Uterus (tissue), 3 donors: ENCODE measurements at regions not wholly inside any gene's neighbourhood (a gene's known extent, or its start where the extent isn't known, plus 50 kb on each side); places are given as distances from the start of the nearest gene placed in this dataset.

Experiments
- DNase-seq, 2 donors: peaks; one replicate each; pipeline ENCODE4 v3.0.0-alpha.2; 2019 to 2020
- H3K27ac ChIP-seq, 2 donors: fragments of 200-600 bp; sonication (generic); 1 replicate in 1 of 2; 2 replicates in 1 of 2; pipeline ENCODE4 v1.5.1; 2016 to 2018
- H3K27me3 ChIP-seq, 2 donors: fragments of 200-600 bp; sonication (generic); one replicate each; pipeline ENCODE4 v1.5.1; 2018 to 2019; ENCODE audit warnings: control low read depth in 1 of 2
- H3K36me3 ChIP-seq, 2 donors: fragments of 200-600 bp; sonication (generic); one replicate each; pipeline ENCODE4 v1.5.1; 2019; ENCODE audit warnings: control low read depth in 1 of 2
- H3K4me1 ChIP-seq, 2 donors: fragments of 200-600 bp; sonication (generic); one replicate each; pipeline ENCODE4 v1.5.1; 2018 to 2019; ENCODE audit warnings: control low read depth in 1 of 2
- H3K4me3 ChIP-seq, 2 donors: fragments of 200-600 bp; sonication (generic); 1 replicate in 1 of 2; 2 replicates in 1 of 2; pipeline ENCODE4 v1.5.1; 2018 to 2019; ENCODE audit warnings: mild to moderate bottlenecking in 1 of 2
- H3K9me3 ChIP-seq, 2 donors: fragments of 200-600 bp; sonication (generic); one replicate each; pipeline ENCODE4 v1.5.1; 2019; ENCODE audit warnings: control low read depth in 1 of 2
- CTCF ChIP-seq, 4 experiments: fragments of 200-600 bp in 2 of 4; fragments of 450-650 bp in 2 of 4; sonication (generic) in 2 of 4; IDR thresholded peaks; one replicate each; pipeline ENCODE4 v1.5.1; 2016 to 2019; ENCODE audit warnings: antibody characterized with exemption in 4 of 4, mild to moderate bottlenecking in 2 of 4, moderate library complexity in 1 of 4
- POLR2A ChIP-seq, 2 donors: fragments of 450-650 bp; IDR thresholded peaks; one replicate each; pipeline ENCODE4 v1.6.1; 2016; ENCODE audit warnings: antibody characterized with exemption in 2 of 2, mild to moderate bottlenecking in 1 of 2, moderate library complexity in 1 of 2
- intact Hi-C: fragments of 100-400 bp; cut with DNase I; formaldehyde crosslinking; loops from one replicate; pipeline ENCODE4 v1.15.1; 2023; ENCODE audit warnings: low total_unique reads
- donor health status: DM: yes; HTN: yes; CAD: no.

- no peaks in the 10 kb centered on the region for H3K36me3 ChIP-seq
- no peaks in the 10 kb centered on the region for H3K27me3 ChIP-seq
- DNase-seq = no peak
- no peak for TF ChIP-seq CTCF (IDR thresholded peaks at IDR 0.05)
- TF ChIP-seq POLR2A (IDR thresholded peaks at IDR 0.05) = no peak
- no peak overlapping the region for H3K4me3 ChIP-seq
- H3K9me3 ChIP-seq = no peaks in the 10 kb centered on the region
- no peaks in the 10 kb centered on the region for H3K4me1 ChIP-seq
- intact Hi-C loops = no loop called here
- H3K27ac ChIP-seq = no peak overlapping the region
Measured at GRCh38 chr14:84152452-84152851, 1377.5 kb upstream of the FLRT2 start.

- no peak for DNase-seq
- Histone ChIP-seq H3K36me3 (no peaks in the 10 kb centered on the region), H3K27ac (no peak overlapping the region), H3K4me3 (no peak overlapping the region), H3K9me3 (no peaks in the 10 kb centered on the region), H3K27me3 (no peaks in the 10 kb centered on the region), H3K4me1 (no peaks in the 10 kb centered on the region)
- intact Hi-C loops = no loop called here
- TF ChIP-seq POLR2A (IDR thresholded peaks at IDR 0.05) (no peak), CTCF (IDR thresholded peaks at IDR 0.05) (no peak)
Measured at GRCh38 chr14:84162633-84163032, 1367.3 kb upstream of the FLRT2 start.

DNA sequence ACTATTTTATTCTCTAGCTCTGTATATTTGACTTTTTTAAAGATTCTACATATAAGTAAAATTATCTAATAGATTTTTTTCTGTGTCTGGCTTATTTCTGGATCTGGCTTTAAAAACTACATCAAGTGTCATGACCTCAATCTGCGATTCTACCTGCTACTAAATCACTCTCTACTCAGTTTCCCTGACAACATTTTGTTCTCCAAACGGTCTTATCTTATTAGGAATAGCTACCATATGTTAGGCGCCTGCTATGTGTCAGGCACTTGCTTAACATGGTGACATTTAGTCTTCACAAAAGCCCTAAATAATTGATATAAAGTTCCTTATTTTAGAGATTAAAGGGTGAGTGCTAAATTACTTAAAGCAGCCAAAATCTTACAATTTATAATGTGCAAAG lies 1362.9 kb upstream of the FLRT2 start:
- Histone ChIP-seq H3K27ac (no peak overlapping the region), H3K36me3 (no peaks in the 10 kb centered on the region), H3K27me3 (no peaks in the 10 kb centered on the region), H3K4me3 (no peak overlapping the region), H3K9me3 (no peaks in the 10 kb centered on the region), H3K4me1 (no peaks in the 10 kb centered on the region)
- no peak for DNase-seq
- intact Hi-C loops = no loop called here
- TF ChIP-seq CTCF (IDR thresholded peaks at IDR 0.05) = no peak
- TF ChIP-seq POLR2A (IDR thresholded peaks at IDR 0.05) = no peak

- TF ChIP-seq POLR2A (IDR thresholded peaks at IDR 0.05) (no peak), CTCF (IDR thresholded peaks at IDR 0.05) (no peak)
- no peaks in the 10 kb centered on the region for H3K4me1 ChIP-seq
- H3K9me3 ChIP-seq = no peaks in the 10 kb centered on the region
- no peak overlapping the region for H3K27ac ChIP-seq
- no peak for DNase-seq
- intact Hi-C loops = no loop called here
- no peak overlapping the region for H3K4me3 ChIP-seq
- no peaks in the 10 kb centered on the region for H3K36me3 ChIP-seq
- H3K27me3 ChIP-seq = no peaks in the 10 kb centered on the region
Measured at GRCh38 chr14:84180336-84180735, 1349.6 kb upstream of the FLRT2 start.

GRCh38 chr14:84181072-84181471 lies 1348.9 kb upstream of the FLRT2 start:
- no peak for TF ChIP-seq POLR2A (IDR thresholded peaks at IDR 0.05)
- TF ChIP-seq CTCF (IDR thresholded peaks at IDR 0.05) = no peak
- Histone ChIP-seq H3K4me1 (no peaks in the 10 kb centered on the region), H3K36me3 (no peaks in the 10 kb centered on the region), H3K4me3 (no peak overlapping the region), H3K27me3 (no peaks in the 10 kb centered on the region), H3K27ac (no peak overlapping the region), H3K9me3 (no peaks in the 10 kb centered on the region)
- intact Hi-C loops = no loop called here
- no peak for DNase-seq
